ENCODE measurements at regions not wholly inside any gene's neighbourhood (a gene's known extent, or its start where the extent isn't known, plus 50 kb on each side); places are given as distances from the start of the nearest gene placed in this dataset.

DNA sequence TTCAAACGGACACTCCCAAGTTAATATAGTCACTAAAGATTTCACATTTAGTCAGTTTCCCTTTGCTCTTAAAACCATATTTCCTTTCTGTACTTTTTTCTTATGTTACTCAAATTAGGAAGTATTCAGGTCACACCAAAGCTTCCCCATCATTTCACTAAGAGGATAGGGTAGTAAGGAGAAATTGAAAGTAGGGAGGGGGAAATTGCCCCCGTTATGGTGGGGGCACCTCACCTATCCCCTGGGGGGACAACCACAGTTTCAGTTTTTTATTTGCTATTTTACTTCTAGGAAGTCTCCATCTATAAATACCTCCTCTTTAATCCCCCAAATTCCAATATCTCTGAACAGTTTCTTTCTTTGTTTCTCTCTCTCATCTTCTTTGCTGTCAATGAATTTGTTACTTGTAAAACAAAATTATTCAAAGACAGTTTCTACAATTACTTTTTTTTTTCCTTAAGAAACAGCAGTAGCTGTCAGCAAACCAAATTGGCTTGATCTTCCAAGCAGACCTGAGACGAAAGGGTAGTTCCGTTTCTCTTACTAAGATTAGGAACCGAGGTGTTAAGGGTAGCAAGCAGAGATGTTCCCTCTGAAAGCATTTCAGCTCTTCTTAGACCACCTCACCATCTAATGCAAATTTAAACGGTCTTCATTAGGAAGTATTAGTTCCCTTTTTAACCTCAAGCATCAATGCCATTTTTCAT is 160.2 kb upstream of the KLF3 start:
- POLR2A ChIA-PET (ENCODE audit: low non-redundant PET) = no interaction called here
- DNase-seq (ENCODE audit: low spot score) = no peak
- H3K27ac ChIP-seq (ENCODE audit: low read depth, low read length, poor library complexity, severe bottlenecking) = no peak overlapping the region
- no peak for TF ChIP-seq EZH2 (IDR thresholded peaks at IDR 0.05; ENCODE audit: borderline replicate concordance, low read depth, low read length, poor library complexity, severe bottlenecking)
- no peak for TF ChIP-seq CTCF (conservative IDR thresholded peaks at IDR 0.05; ENCODE audit: low read depth, low read length)
- no peaks in the 10 kb centered on the region for H3K27me3 ChIP-seq (replicated peaks; ENCODE audit: insufficient read depth, low read depth, low read length, poor library complexity)
- CTCF ChIA-PET = no interaction called here
- no peaks in the 10 kb centered on the region for H3K9me3 ChIP-seq (ENCODE audit: low read depth, low read length, poor library complexity, severe bottlenecking)
- no peaks in the 10 kb centered on the region for H3K36me3 ChIP-seq (ENCODE audit: insufficient read depth, low read length, poor library complexity, severe bottlenecking)
- intact Hi-C loops (cut with micrococcal nuclease; ENCODE audit: unreplicated experiment) = no loop called here
- no peak overlapping the region for H3K4me3 ChIP-seq (ENCODE audit: low read depth, low read length, poor library complexity, severe bottlenecking)
- no peaks in the 10 kb centered on the region for H3K4me1 ChIP-seq (ENCODE audit: insufficient read depth, low read length, poor library complexity, severe bottlenecking)
- no TSS peak for BruUV-seq (replicated peaks)

DNA sequence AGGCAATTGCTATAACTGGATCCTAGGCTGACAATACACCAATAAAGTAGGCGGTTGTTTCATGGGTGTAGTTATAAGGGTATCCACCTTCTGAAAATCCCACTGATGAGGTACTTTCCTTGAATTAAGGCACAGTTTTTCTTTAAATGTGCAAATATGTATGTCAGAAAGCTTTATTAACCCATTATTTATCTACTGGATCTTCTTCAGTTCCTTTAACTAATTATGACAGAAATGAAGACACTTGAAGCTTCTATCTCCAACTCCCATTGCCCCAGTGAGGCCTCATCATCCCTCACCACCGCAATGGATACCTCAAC is 159.6 kb upstream of the KLF3 start:
- TF ChIP-seq CTCF (conservative IDR thresholded peaks at IDR 0.05; ENCODE audit: low read depth, low read length) = no peak
- no peak for TF ChIP-seq EZH2 (IDR thresholded peaks at IDR 0.05; ENCODE audit: borderline replicate concordance, low read depth, low read length, poor library complexity, severe bottlenecking)
- ChIA-PET CTCF (no interaction called here), POLR2A (ENCODE audit: low non-redundant PET) (no interaction called here)
- no peaks in the 10 kb centered on the region for H3K36me3 ChIP-seq (ENCODE audit: insufficient read depth, low read length, poor library complexity, severe bottlenecking)
- DNase-seq (ENCODE audit: low spot score) = no peak
- no peak overlapping the region for H3K27ac ChIP-seq (ENCODE audit: low read depth, low read length, poor library complexity, severe bottlenecking)
- H3K4me1 ChIP-seq (ENCODE audit: insufficient read depth, low read length, poor library complexity, severe bottlenecking) = no peaks in the 10 kb centered on the region
- intact Hi-C loops (cut with micrococcal nuclease; ENCODE audit: unreplicated experiment) = no loop called here
- H3K27me3 ChIP-seq (replicated peaks; ENCODE audit: insufficient read depth, low read depth, low read length, poor library complexity) = no peaks in the 10 kb centered on the region
- no TSS peak for BruUV-seq (replicated peaks)
- H3K4me3 ChIP-seq (ENCODE audit: low read depth, low read length, poor library complexity, severe bottlenecking) = no peak overlapping the region
- H3K9me3 ChIP-seq (ENCODE audit: low read depth, low read length, poor library complexity, severe bottlenecking) = no peaks in the 10 kb centered on the region

GRCh38 chr4:38509551-38509950 is 154.4 kb upstream of the KLF3 start:
- no TSS peak for BruUV-seq (replicated peaks)
- CTCF ChIA-PET = no interaction called here
- intact Hi-C loops (cut with micrococcal nuclease; ENCODE audit: unreplicated experiment) = no loop called here

More at GRCh38 chr4:38509551-38509950, 154.4 kb upstream of the KLF3 start:
- POLR2A ChIA-PET (ENCODE audit: low non-redundant PET) = no interaction called here
- Histone ChIP-seq H3K27ac (ENCODE audit: low read depth, low read length, poor library complexity, severe bottlenecking) (no peak overlapping the region), H3K4me1 (ENCODE audit: insufficient read depth, low read length, poor library complexity, severe bottlenecking) (no peaks in the 10 kb centered on the region), H3K27me3 (replicated peaks; ENCODE audit: insufficient read depth, low read depth, low read length, poor library complexity) (no peaks in the 10 kb centered on the region), H3K4me3 (ENCODE audit: low read depth, low read length, poor library complexity, severe bottlenecking) (no peak overlapping the region), H3K36me3 (ENCODE audit: insufficient read depth, low read length, poor library complexity, severe bottlenecking) (no peaks in the 10 kb centered on the region), H3K9me3 (ENCODE audit: low read depth, low read length, poor library complexity, severe bottlenecking) (no peaks in the 10 kb centered on the region)
- TF ChIP-seq EZH2 (IDR thresholded peaks at IDR 0.05; ENCODE audit: borderline replicate concordance, low read depth, low read length, poor library complexity, severe bottlenecking) (no peak), CTCF (conservative IDR thresholded peaks at IDR 0.05; ENCODE audit: low read depth, low read length) (no peak)
- DNase-seq (ENCODE audit: low spot score) = no peak

All from A673 (cell line).